OCI-LY3 (cell line): ENCODE measurements at regions not wholly inside any gene's neighbourhood (a gene's known extent, or its start where the extent isn't known, plus 50 kb on each side); places are given as distances from the start of the nearest gene placed in this dataset.

Experiments used
- H2AFZ ChIP-seq: fragments of 200-600, 300-600 bp; shearing (Covaris generic); 2 replicates; pipeline ENCODE4 v1.6.0; 2014; ENCODE audit warnings: antibody characterized with exemption, low read depth, low read length
- H3K27ac ChIP-seq: fragments of 200-600, 300-600 bp; sonication (generic); 2 replicates; pipeline ENCODE4 v1.5.1; 2014; ENCODE audit warnings: mild to moderate bottlenecking, low read length, moderate library complexity, mixed read lengths
- H3K27me3 ChIP-seq: fragments of 200-600, 300-600 bp; sonication (generic); 2 replicates; pipeline ENCODE4 v1.6.1; 2014; ENCODE audit warnings: low read depth, low read length, mixed read lengths
- H3K36me3 ChIP-seq: fragments of 200-600, 300-600 bp; sonication (generic); replicated peaks from 2 replicates; pipeline ENCODE3; 2014; ENCODE audit warnings: low read depth, low read length, mixed read lengths
- H3K4me1 ChIP-seq: fragments of 300-600, 200-600 bp; sonication (generic); 2 replicates; pipeline ENCODE4 v1.6.1; 2014; ENCODE audit warnings: low read length, mixed read lengths
- H3K4me2 ChIP-seq: fragments of 200-600, 300-600 bp; sonication (generic); 2 replicates; pipeline ENCODE4 v1.6.1; 2014; ENCODE audit warnings: low read length, mixed read lengths
- H3K4me3 ChIP-seq: fragments of 300-600, 200-600 bp; sonication (generic); 2 replicates; pipeline ENCODE4 v1.5.1; 2014; ENCODE audit warnings: antibody characterized with exemption, mild to moderate bottlenecking, low read length, moderate library complexity
- H3K79me2 ChIP-seq: fragments of 300-600, 200-600 bp; shearing (Covaris generic); 2 replicates; pipeline ENCODE4 v1.6.1; 2014; ENCODE audit warnings: mild to moderate bottlenecking, low read length, mixed read lengths
- H3K9ac ChIP-seq: fragments of 300-600, 200-600 bp; shearing (Covaris generic); 2 replicates; pipeline ENCODE4 v1.6.0; 2014; ENCODE audit warnings: mild to moderate bottlenecking, low read length, moderate library complexity
- H3K9me3 ChIP-seq: fragments of 200-600, 300-600 bp; shearing (Covaris generic); 2 replicates; pipeline ENCODE4 v1.6.1; 2014; ENCODE audit warnings: low read length, mixed read lengths; ENCODE audit not compliant: insufficient read depth
- H4K20me1 ChIP-seq: fragments of 200-600, 300-600 bp; sonication (generic); 2 replicates; pipeline ENCODE4 v1.6.1; 2016; ENCODE audit warnings: low read length, mixed read lengths; ENCODE audit not compliant: insufficient read depth
- CTCF ChIP-seq: fragments of 200-600, 300-600 bp; sonication (generic); IDR thresholded peaks from 2 replicates; pipeline ENCODE4 v1.5.1; 2014; ENCODE audit warnings: antibody characterized with exemption, low read length, low read depth
- EZH2phosphoT487 ChIP-seq: fragments of 200-600 bp; shearing (Covaris generic); IDR thresholded peaks from 2 replicates; pipeline ENCODE4 v1.6.1; 2018; ENCODE audit warnings: antibody characterized with exemption, mixed run types, low read depth

- no peaks in the 10 kb centered on the region for H3K79me2 ChIP-seq
- no peaks in the 10 kb centered on the region for H3K36me3 ChIP-seq
- H3K27me3 ChIP-seq: no peaks in the 10 kb centered on the region
- TF ChIP-seq EZH2phosphoT487 (no peak), CTCF (no peak)
- no peak overlapping the region for H3K4me3 ChIP-seq
- no peaks in the 10 kb centered on the region for H3K9me3 ChIP-seq
- H3K27ac ChIP-seq: no peak overlapping the region
- H4K20me1 ChIP-seq: no peaks in the 10 kb centered on the region
- no peaks in the 10 kb centered on the region for H3K4me1 ChIP-seq
- H3K9ac ChIP-seq: no peak overlapping the region
- no peak overlapping the region for H2AFZ ChIP-seq
- H3K4me2 ChIP-seq: no peak overlapping the region
Observed at GRCh38 chr9:118975736-118976135, 393.5 kb downstream of the BRINP1 start.

GRCh38 chr9:118976160-118976559, 393.1 kb downstream of the BRINP1 start:
- Histone ChIP-seq H3K4me3 (no peak overlapping the region), H3K9ac (no peak overlapping the region), H3K4me1 (no peaks in the 10 kb centered on the region), H3K9me3 (no peaks in the 10 kb centered on the region), H3K79me2 (no peaks in the 10 kb centered on the region), H3K27me3 (no peaks in the 10 kb centered on the region), H2AFZ (no peak overlapping the region), H4K20me1 (no peaks in the 10 kb centered on the region), H3K27ac (no peak overlapping the region), H3K36me3 (no peaks in the 10 kb centered on the region), H3K4me2 (no peak overlapping the region)
- no peak for TF ChIP-seq EZH2phosphoT487
- TF ChIP-seq CTCF: no peak

- H3K9me3 ChIP-seq: no peaks in the 10 kb centered on the region
Observed at GRCh38 chr9:118984607-118985006, 384.6 kb downstream of the BRINP1 start.

GRCh38 chr9:118985851-118986250, 383.4 kb downstream of the BRINP1 start:
- Histone ChIP-seq H2AFZ (no peak overlapping the region), H3K36me3 (no peaks in the 10 kb centered on the region), H3K79me2 (no peaks in the 10 kb centered on the region), H4K20me1 (no peaks in the 10 kb centered on the region), H3K27me3 (no peaks in the 10 kb centered on the region), H3K9ac (no peak overlapping the region), H3K4me1 (no peaks in the 10 kb centered on the region), H3K4me2 (no peak overlapping the region), H3K4me3 (no peak overlapping the region), H3K27ac (no peak overlapping the region), H3K9me3 (no peaks in the 10 kb centered on the region)
- TF ChIP-seq CTCF: no peak
- TF ChIP-seq EZH2phosphoT487: no peak

More at GRCh38 chr9:118984607-118985006, 384.6 kb downstream of the BRINP1 start:
- Histone ChIP-seq H4K20me1 (no peaks in the 10 kb centered on the region), H3K4me3 (no peak overlapping the region), H3K9ac (no peak overlapping the region), H3K4me2 (no peak overlapping the region), H3K4me1 (no peaks in the 10 kb centered on the region), H3K27ac (no peak overlapping the region), H2AFZ (no peak overlapping the region), H3K79me2 (no peaks in the 10 kb centered on the region), H3K36me3 (no peaks in the 10 kb centered on the region), H3K27me3 (no peaks in the 10 kb centered on the region)
- TF ChIP-seq EZH2phosphoT487 (no peak), CTCF (no peak)
